Loucy (cell line): ENCODE measurements at regions not wholly inside any gene's neighbourhood (a gene's known extent, or its start where the extent isn't known, plus 50 kb on each side); places are given as distances from the start of the nearest gene placed in this dataset.

Source experiments
- CTCF ChIP-seq: fragments of 200-600 bp; sonication (generic); conservative IDR thresholded peaks from 2 replicates; pipeline ENCODE4 v1.5.1; 2014; ENCODE audit warnings: mild to moderate bottlenecking, antibody characterized with exemption, low read length
- EZH2phosphoT487 ChIP-seq: fragments of 200-600 bp; IDR thresholded peaks from 2 replicates; pipeline ENCODE4 v1.6.1; 2018; ENCODE audit warnings: antibody characterized with exemption, mild to moderate bottlenecking, moderate library complexity, borderline replicate concordance

GRCh38 chr2:51212374-51212773, 180.4 kb upstream of the NRXN1 start:
- no peak for TF ChIP-seq CTCF
- TF ChIP-seq EZH2phosphoT487, result no peak
